GM21526 (cell line): ENCODE measurements at regions not wholly inside any gene's neighbourhood (a gene's known extent, or its start where the extent isn't known, plus 50 kb on each side); places are given as distances from the start of the nearest gene placed in this dataset.
A peak's percentile ranks its signal among the peaks of the same experiment; 100 is the strongest.
"Not testable (repeated sequence)": the region's sequence is repeated elsewhere in the genome, so short reads cannot be mapped to it uniquely, and the experiment has no call there.

ENCODE experiments used
- ATAC-seq: cut with Tn5 transposase; IDR thresholded peaks from one replicate; pipeline ENCODE4 v1.9.1; 2021; ENCODE audit warnings: moderate library complexity; ENCODE audit not compliant: unreplicated experiment, low FRiP score

DNA sequence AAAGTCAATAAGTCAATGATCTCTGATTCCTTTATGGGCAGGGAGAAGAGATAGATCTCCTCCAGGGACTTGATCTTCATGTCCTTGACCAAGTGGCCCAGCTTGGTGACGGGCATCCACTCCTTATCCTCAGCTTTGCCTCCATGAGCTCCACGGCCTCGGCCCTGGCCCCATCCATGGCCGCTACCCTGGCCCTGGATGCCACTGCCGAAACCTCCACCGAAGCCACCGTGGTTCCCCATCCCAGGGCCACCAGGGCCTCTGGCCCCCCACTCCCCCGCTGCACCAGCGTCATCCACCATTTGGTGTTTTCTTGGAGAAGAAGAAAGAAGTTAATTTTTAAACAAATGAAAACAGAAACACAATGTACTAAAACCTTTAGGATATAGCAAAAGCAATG lies 518.1 kb downstream of the GRXCR1 start:
- ATAC-seq, result no peak

DNA sequence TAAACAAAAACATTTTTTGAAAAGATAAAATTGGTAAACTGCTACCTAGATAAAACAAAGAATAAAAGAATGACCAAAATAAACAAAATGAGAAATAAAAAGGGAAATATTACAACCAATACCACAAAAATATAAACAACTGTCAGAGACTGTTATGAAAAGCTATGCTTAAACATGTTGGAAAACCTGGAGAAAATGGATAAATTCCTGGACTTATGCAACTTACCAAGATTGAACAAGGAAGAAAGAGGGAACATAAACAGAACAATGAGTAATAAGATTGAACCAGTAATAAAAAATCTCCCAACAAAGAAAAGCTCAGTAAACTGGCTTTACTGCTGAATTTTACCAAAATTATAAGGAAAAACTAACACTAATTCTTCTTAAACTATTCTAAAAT lies 518.7 kb downstream of the GRXCR1 start:
- ATAC-seq, result no peak

DNA sequence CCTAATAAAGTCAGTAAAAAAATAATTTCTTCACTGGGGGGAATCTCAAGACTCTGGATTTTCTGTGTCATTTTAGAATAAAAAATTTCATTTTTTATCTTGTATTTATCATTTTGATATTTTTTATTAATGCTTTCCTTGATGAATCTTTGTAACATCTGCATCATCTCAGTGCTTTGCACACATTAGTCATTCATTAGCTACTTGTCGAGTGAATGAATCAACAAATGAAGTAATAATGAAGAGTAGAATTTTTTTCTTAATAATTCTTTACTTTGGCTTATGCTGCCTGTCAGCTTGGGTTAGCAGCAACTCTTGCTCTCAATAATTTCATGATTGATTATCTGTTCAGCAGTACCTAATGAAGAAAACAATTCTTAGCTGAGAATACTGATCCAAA lies 530.8 kb downstream of the GRXCR1 start:
- no peak for ATAC-seq

DNA sequence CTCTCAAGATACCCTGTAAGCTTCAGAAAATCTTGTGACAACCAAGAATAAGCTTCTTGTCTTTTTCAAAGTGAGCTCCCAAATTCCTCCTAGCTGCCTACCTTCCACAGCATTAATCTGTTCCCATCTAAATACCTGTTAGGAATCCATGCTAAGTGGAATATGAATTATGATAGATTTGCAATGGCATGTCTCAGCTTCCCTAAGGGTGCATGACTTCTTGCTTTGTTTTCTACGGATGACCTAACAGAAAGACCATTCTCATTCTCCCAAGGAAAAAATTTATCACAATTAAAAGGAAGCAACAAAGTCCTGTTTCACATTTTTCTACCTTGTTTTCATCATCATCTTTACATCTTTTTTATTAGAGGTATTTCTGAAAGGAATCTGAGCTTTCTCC lies 532.7 kb downstream of the GRXCR1 start:
- no peak for ATAC-seq

DNA sequence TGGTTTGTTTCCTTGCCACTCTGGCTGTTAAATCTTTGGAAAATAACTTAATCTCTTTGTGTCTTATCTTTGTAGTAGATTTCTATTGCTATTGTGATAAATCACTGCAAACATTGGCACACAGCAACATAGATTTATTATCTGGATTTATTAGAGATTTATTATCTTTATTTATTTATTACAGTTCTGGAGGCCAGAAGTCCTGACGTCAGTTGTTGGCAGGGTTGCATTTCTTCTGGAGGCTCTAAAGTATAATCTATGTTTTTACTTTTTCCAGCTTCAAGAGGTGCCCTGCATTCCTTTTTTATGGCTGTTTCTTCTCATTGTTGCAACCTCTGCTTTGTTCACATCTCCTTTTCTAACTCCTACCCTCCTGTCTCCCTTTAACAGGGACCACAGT lies 542.8 kb downstream of the GRXCR1 start:
- no peak for ATAC-seq

DNA sequence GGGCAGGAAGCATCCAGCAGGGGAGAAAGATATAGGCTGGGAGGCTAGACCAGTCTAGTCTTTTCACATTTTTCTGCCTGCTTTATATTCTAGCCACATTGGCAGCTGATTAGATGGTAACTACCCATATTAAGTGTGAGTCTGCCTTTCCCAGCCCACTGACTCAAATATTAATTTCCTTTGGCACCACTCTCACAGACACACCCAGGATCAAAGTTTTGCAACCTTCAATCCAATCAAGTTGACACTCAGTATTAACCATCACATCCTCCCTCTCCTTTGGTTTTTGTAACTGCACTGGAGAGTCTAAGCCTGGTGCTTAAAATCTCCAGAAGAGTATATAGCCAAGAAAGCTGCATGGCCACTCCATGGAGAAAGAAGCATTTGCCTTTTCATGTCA lies 560.4 kb downstream of the GRXCR1 start:
- no peak for ATAC-seq

DNA sequence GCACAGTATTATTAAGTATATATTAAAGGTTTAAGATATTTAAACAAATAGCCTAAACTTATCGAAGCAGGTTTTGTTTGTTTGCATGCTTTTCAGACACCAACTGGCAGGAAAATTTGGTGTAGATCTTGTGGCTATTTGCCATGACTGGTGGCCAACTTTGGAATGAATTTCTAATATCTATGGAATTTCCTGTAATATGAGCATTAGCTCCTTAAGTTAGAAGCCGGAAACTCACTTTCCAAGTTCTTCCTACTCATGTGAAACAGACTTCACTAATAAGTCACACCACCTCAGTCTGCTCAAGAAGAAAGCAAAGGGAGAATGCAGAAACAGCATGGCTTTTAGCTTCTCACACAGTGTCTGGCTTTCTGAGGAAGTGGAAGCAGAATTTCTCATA lies 563.9 kb downstream of the GRXCR1 start:
- no peak for ATAC-seq

DNA sequence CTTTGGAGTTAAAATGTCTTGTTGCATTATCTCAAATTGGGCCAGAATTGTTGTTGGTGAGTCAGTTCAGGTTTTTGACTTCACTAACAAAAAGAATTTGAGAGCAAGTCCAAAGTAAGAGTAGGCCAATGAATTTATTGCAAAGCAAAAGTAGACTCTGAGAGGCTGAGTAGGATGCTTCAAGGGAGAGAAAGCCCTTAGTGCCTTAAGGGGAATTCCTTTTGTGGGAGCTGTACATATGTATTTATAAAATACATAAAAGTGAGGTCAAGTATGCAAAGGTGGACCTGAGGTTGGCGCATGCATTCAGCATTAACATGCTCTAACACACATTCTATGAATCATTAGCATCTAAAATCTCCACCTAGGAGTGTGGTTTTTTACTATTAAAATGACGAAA lies 565.4 kb downstream of the GRXCR1 start:
- no peak for ATAC-seq

DNA sequence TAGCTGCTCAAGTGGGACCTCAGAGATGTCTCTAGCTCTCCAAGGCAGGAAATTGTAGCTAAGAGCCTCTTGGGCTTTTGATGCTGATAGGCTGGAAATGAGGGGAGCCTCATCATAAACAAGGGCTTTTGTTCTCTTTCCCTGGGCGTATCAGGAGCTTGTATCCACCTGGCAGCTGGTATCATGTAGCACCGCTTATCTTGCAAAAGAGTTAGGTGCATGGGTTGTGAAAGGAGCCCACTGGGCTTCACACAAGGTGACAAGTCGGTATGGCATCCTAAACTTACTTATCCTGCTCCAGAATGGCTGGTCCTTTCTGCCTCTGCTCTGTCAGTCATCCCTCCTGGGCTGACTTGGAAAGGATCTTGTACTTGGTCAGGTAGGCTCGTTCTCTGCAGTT lies 565.8 kb downstream of the GRXCR1 start:
- no peak for ATAC-seq

DNA sequence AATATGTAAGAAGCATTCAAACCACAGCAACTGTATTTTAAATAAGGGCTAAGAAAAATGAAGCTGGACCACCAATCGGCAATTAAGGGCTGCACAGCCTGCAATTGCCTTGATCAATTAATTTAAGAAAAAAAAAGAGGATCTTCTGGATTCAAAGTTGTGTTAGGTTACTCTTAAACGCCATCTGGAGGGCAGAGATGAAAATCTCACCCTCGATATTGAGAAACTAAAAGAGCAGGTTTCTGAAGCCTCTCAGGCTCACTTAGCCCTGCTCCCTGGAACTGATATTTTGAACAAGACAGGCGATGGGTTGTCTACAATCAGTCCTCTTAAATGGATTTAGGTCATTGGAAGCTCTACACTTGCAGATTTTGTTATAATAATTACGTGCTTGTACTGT lies 579.4 kb downstream of the GRXCR1 start:
- no peak for ATAC-seq

DNA sequence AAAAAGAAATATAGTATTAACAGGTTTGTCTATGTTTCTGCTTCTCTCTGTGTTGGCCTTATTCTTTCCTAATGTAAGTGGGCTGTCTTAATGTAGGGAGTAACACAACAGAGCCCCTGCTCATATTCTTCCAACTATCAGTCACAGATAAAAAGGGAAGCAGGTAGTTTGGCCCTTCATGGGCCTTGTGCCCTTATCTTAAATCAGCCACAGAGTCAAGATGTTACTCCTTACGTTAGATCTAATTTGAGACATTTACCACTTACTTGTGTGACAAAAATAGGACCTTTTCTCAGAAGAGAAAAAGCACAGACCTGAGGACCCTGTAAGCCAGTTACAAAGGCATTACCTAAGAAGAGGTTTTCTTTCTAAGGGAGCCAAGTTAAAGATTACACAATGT lies 589.0 kb downstream of the GRXCR1 start:
- no peak for ATAC-seq

DNA sequence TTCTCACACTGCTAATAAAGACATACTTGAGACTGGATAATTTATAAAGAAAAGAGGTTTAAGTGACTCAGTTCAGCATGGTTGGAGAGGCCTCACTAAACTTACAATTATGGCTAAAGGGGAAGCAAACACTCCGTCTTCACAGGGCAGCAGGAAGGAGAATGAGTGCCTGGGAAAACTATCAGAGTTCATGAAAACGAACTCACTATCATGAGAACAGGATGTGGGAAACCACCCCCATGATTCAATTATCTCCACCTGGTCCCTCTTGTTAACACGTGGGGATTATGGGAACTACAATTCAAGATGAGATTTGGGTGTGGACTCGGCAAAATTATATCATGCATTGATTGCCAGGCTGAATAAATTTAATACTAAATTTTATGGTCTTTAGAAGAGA lies 592.7 kb downstream of the GRXCR1 start:
- no peak for ATAC-seq

DNA sequence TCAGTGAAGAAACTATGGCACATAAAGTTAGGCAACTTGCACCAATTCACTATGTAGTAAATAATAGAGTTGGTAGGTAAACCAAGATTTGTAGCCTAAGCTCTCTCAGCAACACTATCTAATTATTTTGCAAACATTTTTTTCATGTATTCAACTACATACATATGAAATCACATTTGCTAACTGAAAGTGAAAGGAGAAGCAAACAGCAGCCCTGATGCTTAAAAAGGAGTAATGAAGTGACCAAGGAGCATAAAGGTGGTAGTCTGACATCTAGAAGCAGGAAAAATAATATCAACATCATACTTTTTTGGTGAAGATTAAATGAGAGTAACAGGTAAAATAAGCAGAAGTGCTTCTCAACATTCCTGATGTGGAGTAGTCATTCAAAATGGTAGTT lies 603.7 kb downstream of the GRXCR1 start:
- ATAC-seq, result peak; percentile 86

DNA sequence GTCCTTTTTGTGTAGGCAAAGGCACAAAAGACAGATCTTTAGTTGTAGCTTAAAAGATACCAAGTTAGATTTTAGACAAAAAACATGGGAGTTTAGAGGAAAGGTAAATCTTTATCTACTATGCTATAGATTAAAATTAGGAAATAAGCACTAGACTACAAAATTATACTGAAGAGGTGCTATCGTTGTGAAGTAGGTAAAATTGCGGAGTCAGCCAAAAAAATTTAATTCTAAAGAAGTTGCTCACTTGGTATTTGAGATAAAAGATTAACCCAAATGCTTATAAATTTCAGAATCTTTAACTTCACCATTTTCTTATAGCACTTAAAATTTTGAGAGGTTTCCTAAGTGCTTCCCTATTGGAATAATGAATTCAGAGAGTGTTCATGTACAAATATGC lies 604.1 kb downstream of the GRXCR1 start:
- ATAC-seq, result peak; percentile 24

DNA sequence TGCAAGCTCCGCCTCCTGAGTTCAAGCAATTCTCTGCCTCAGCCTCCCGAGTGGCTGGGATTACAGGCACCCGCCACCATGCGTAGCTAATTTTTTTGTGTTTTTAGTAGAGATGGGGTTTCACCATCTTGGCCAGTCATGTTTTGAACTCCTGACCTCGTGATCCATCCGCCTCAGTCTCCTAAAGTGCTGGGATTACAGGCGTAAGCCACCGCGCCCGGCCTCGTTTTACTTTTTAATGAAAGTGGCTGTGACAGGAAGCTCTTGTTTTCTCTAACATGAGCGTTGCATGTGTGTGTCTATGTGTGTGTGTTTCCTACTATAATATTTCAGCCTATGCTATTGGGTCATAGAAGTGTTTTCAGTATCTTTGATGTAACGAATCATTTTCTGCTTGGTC lies 613.3 kb downstream of the GRXCR1 start:
- ATAC-seq, result not testable (repeated sequence)

DNA sequence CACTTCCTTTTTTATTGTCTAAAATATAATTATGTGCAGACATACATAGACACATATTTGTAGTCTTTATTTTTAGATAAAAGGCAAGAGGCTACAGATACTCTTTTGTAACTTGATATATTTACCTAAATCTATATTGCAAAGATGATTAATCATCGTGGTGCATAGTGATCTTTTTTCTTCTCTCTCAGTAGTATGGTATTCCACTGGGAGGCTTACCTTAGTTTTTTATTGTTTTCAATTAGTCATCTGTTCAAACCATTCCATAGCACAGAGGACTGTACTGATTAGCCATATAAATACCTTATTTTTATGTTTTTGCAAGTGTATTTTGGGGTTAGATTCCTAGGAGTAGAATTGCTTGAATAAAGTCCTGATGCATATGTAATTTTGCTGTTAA lies 619.7 kb downstream of the GRXCR1 start:
- ATAC-seq, result no peak

DNA sequence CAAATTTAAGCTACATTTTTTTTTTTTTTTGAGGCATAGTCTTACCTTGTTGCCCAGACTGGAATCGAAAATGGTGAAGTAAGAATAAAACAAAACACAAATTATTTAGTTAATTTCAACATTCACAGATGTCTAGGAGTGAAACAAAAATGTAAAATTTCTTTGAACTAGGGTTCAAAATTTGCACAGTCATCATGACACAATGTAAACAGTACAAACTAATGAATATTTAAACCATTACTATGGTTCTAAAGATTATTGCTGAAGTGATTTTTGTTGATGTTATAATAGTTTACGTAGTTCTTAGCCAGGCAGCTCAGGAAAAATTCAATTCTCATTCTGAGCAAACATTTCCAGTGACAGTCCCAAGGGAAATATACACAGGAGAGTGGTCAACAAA lies 633.1 kb downstream of the GRXCR1 start:
- ATAC-seq, result no peak

DNA sequence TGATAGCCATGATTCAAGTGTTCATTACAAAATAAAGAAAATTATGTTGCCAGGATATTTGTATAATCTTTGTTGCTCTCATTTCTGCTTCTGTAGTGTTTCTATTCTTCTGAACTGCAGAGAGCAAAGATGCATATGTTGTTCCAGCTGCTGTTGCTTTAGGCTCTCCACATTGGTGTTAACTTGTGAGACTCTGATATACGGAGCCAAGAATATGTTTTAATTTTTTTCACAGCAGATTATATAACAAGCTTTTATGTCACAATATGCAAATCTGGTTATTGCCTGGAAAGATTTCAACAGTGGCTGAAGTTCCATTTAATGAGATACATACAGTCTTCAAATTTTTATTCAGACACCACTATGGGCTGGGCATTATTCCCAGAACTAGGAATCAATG lies 655.0 kb downstream of the GRXCR1 start:
- ATAC-seq, result no peak

DNA sequence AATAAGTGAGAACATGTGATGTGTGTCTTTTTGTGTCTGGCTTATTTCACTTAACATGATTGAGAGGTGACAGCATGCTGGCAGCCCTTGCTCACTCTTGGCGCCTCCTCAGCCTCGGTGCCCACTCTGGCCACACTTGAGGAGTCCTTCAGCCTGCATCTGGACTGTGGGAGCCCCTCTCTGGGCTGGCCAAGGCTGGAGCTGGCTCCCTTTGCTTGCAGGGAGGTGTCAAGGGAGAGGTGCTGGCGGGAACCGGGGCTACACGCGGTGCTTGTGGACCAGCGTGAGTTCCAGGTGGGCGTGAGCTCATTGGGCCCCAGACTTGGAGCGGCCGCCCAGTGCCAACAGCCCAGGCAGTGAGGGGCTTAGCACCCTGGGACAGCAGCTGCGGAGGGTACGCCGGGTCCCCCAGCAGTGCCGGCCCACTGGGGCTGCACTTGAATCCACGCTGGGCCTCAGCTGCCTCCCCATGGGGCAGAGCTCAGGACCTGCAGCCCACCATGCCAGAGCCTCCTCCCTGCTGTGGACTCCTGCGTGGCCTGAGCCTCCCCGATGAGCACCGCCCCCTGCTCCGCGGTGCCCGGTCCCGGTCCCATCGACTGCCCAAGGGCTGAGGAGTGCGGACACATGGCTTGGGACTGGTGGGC lies 658.6 kb downstream of the GRXCR1 start:
- no peak for ATAC-seq

DNA sequence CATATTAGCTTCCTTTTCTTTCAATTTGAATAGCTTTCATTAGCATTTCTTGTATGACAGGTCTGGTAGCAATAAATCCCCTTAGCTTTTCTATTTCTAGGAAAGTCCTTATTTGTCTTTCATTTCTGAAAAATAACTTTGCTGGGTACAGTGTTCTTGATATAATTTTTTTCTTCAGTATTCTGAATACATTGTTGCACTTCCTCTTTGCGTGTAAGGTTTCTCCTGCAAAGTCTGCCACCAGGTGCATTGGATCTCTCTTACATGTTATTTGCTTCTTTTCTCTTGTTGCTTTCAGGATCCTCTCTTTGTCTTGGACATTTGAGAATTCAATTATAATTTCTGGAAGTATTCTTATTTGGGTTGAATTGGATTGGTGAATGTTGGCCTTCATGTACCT lies 663.7 kb downstream of the GRXCR1 start:
- ATAC-seq, result no peak

DNA sequence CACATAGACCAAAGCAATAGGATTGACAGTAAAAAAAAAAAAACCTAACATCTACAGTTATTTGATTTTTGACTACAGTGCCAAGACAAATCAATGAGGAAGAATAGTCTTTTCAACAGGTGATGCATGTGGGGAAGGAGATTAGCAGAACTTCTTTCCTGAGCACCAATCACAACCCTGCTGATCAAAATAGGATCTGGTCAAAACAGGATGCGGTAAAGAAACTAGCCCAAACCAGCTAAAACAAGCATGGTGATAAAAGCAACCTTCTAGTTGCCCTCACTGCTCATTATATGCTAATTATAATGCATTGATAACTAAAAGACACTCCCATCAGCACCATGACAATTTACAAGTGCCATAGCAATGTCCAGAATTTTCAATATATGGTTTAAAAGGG lies 667.5 kb downstream of the GRXCR1 start:
- ATAC-seq, result no peak

DNA sequence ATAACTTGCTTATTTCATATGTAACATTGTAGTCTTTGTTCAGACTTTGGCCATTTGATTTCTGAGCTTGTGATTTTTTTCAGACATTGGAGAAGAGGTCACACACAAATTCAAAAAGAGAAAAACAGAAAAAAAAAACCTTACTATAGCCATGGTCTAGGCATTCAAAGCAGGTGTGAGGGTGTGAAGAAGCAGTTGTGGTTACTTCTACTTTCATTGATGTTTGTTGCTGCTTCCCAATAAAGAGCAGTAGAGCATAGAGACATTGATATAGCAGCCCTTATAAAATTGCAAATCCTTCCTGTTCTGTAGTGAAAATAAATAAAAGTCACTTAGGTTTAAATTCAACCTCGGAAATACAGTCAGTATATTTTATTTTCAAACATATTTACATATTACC lies 671.6 kb downstream of the GRXCR1 start:
- ATAC-seq, result peak; percentile 59

DNA sequence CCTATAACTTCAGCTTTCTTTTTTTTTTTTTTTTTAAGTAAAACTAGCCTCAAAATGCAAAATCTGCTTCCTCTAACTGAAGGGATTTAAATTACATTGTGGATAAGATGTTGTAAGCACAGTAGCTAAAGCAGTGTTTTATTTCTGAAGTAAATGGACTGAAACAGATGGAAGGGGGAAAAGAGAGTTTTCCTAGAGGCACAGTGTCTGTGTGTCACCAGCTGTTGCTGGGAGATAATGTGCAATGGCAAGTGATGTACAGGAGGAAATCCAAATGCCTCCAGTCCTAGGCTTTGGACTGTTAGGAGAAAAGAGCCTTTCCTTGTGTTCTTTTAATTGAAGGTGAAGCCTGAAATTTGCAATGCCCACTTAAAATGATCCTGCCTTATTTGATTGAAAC lies 672.1 kb downstream of the GRXCR1 start:
- no peak for ATAC-seq
